ENCODE measurements at regions not wholly inside any gene's neighbourhood (a gene's known extent, or its start where the extent isn't known, plus 50 kb on each side); places are given as distances from the start of the nearest gene placed in this dataset.

- TF ChIP-seq STAT5A (IDR thresholded peaks at IDR 0.05; ENCODE audit: borderline replicate concordance, low read length): peak; percentile 46; the same call in 1 of the 2 replicates
- peak; percentile 77 for TF ChIP-seq MEIS2 (IDR thresholded peaks at IDR 0.05; ENCODE audit: partially characterized antibody)
- peak; percentile 19; the same call in 1 of the 2 replicates for TF ChIP-seq CBFA2T3 (IDR thresholded peaks at IDR 0.05)
- TF ChIP-seq ZNF511 (CRISPR knock-in tag; IDR thresholded peaks at IDR 0.05): no peak
Measured at GRCh38 chr3:87624860-87625259, 348.5 kb upstream of the POU1F1 start (continued).

DNA sequence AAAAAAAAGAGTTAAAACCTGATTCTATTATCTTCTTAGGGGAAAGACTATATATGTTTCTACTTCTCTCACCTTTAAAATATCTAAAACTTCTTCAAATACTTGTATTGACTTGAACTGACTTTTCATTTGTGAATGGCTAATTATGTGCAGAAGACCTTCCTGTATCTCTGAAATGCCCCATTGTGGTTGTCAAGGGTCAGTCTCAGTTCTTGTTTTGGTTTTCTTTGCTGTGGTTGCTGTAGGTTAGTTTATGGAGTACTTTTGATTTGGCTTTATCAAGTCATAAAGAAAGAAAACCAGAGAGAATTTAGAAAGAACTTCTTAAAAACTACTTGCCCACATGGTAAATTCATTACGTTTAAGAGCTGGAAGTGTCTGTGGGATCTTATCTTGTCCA lies 345.3 kb upstream of the POU1F1 start:
- Histone ChIP-seq H3K79me2 (ENCODE audit: control insufficient read depth, insufficient read depth, low read length) (no peaks in the 10 kb centered on the region), H3K36me3 (ENCODE audit: control insufficient read depth, insufficient read depth, low read length) (no peaks in the 10 kb centered on the region), H4K20me1 (replicated peaks; ENCODE audit: control insufficient read depth, insufficient read depth, low read length) (no peaks in the 10 kb centered on the region), H3K9me1 (ENCODE audit: control insufficient read depth, insufficient read depth, low read length) (no peaks in the 10 kb centered on the region), H3K4me1 (replicated peaks in 1 of 2; ENCODE audit: control insufficient read depth in 2 of 2, insufficient read depth in 2 of 2, low read length in 2 of 2) (no peaks in the 10 kb centered on the region; a peak in 2 of 5 replicates), H3K4me3 (no peak overlapping the region), H3K27ac (ENCODE audit: extremely low read depth, low read depth, low read length) (no peak overlapping the region), H3K4me2 (ENCODE audit: insufficient read depth, low read length) (no peak overlapping the region), H3K27me3 (ENCODE audit: control insufficient read depth in 2 of 2, insufficient read depth in 2 of 2, low read length in 2 of 2) (no peaks in the 10 kb centered on the region), H2AFZ (ENCODE audit: low read depth, low read length) (no peak overlapping the region), H3K9me3 (replicated peaks; ENCODE audit: control insufficient read depth, insufficient read depth, low read depth, low read length) (no peaks in the 10 kb centered on the region), H3K9ac (ENCODE audit: insufficient read depth in 1 of 2, low read depth in 2 of 2, low read length in 2 of 2) (no peak overlapping the region)
- no peak for FAIRE-seq
- ATAC-seq: no peak
- no TSS peak for BruUV-seq (replicated peaks)
- intact Hi-C loops (cut with micrococcal nuclease): no loop called here
- WGBS (ENCODE audit: insufficient coverage, low coverage, missing lambda C conversion rate): 27% methylated on average over 1 of the region's 1 CpG
- CTCF ChIA-PET (ENCODE audit: low intra/inter-chr PET ratio): no interaction called here
- in situ Hi-C loops (cut with MboI): no loop called here
- DNase-seq (ENCODE audit: extremely low read depth in 1 of 4, low spot score in 3 of 4): no peak
- POLR2A ChIA-PET: no interaction called here
- TF ChIP-seq KHSRP (IDR thresholded peaks at IDR 0.05): no peak
- TF ChIP-seq MXD1 (CRISPR knock-in tag; IDR thresholded peaks at IDR 0.05; ENCODE audit: borderline replicate concordance, poor library complexity, severe bottlenecking): no peak
- no peak for TF ChIP-seq ZNF707 (CRISPR knock-in tag; conservative IDR thresholded peaks at IDR 0.05)
- no peak for TF ChIP-seq CHD7 (IDR thresholded peaks at IDR 0.05; ENCODE audit: low read depth, low read length)
- no peak for TF ChIP-seq HDAC3 (IDR thresholded peaks at IDR 0.05; ENCODE audit: borderline replicate concordance, partially characterized antibody)
- TF ChIP-seq MAFF (IDR thresholded peaks at IDR 0.05; ENCODE audit: low read length): no peak
- TF ChIP-seq DPF2 (IDR thresholded peaks at IDR 0.05): no peak
